Amygdala (tissue), 56 donors: ENCODE measurements at regions not wholly inside any gene's neighbourhood (a gene's known extent, or its start where the extent isn't known, plus 50 kb on each side); places are given as distances from the start of the nearest gene placed in this dataset.
"Not testable (repeated sequence)": the region's sequence is repeated elsewhere in the genome, so short reads cannot be mapped to it uniquely, and the experiment has no call there.

ENCODE experiments used
- DNase-seq, 56 donors: peaks; one replicate each; lab custom pipeline; 2025; lab: John Stamatoyannopoulos, UW

DNA sequence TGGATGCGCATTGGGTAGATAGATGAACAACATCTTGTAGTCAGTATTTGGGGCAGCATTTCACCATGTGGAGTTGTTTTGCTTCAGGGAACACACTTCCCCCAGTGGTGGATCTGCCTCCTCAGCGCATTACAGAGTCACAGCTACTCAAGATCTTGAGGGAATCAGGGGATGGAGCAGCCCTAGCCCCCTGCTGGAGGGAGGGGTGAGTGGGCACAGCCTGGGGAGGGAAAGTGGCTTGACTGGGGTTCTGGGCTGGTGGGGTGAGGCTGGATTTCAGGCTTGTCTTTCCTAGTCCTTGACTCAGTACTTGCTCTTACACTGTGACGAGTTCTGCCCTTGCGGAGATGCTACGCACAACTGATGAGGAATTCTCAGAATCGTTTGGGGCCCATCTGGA lies 271.0 kb upstream of the HS6ST1 start:
- DNase-seq = no peak

DNA sequence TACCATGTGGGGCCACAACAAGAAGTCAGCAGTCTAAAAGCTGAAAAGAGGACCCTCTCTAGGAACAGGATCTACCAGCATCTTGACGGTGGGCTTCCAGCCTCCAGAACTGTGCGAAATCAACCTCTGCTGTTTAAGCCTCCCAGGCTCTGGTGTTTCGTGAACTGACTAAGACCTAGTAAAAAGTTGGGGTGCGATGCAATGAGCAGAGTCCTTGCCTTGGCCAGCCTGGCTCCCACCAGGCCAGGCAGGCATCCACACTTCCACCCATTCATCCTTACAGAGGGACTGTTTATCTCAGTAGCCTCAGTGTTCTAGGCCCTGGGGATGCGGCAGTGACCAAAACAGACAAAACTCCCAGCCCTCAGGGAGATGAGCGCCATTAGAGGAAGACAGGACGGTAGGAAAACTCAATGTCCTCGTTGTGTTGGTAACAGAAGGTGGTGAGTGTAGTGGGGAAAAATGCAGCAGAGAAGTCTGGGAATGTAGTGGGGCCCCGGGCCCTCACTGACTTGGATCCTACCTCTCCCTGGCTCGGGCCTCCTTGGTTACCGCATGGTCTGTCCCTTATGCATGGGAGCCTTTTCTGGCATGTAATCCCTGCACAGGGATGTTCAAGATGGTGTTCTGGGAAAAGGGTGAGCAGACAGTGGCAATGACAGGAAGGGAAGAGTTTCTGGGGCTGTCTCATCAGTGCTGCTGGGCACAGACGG lies 271.8 kb upstream of the HS6ST1 start:
- DNase-seq = no peak

GRCh38 chr2:128591022-128591860 lies 272.6 kb upstream of the HS6ST1 start:
- DNase-seq = no peak

GRCh38 chr2:128591861-128592822 lies 273.5 kb upstream of the HS6ST1 start:
- no peak for DNase-seq

DNA sequence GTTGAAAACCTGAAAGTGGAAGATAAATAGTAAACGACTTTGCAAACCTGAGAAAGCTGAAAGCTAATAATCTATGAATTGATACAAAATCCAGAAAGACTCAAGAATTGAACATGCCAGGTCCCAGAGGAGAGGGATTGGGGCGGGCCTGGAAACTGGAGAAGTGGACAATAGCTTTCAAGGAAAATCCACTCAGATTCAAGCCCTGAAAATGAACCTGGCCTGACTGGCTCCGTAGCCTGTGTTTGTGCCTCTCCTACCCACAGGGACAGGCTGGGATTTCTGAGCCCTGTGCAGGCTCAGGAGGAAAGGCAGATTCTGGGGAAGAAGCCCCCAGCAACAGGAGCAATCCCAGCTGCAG lies 274.8 kb upstream of the HS6ST1 start:
- no peak for DNase-seq

- DNase-seq = no peak
Measured at GRCh38 chr2:128593879-128594650, 275.4 kb upstream of the HS6ST1 start.

- DNase-seq = no peak
Measured at GRCh38 chr2:128594651-128594910, 275.9 kb upstream of the HS6ST1 start.

DNA sequence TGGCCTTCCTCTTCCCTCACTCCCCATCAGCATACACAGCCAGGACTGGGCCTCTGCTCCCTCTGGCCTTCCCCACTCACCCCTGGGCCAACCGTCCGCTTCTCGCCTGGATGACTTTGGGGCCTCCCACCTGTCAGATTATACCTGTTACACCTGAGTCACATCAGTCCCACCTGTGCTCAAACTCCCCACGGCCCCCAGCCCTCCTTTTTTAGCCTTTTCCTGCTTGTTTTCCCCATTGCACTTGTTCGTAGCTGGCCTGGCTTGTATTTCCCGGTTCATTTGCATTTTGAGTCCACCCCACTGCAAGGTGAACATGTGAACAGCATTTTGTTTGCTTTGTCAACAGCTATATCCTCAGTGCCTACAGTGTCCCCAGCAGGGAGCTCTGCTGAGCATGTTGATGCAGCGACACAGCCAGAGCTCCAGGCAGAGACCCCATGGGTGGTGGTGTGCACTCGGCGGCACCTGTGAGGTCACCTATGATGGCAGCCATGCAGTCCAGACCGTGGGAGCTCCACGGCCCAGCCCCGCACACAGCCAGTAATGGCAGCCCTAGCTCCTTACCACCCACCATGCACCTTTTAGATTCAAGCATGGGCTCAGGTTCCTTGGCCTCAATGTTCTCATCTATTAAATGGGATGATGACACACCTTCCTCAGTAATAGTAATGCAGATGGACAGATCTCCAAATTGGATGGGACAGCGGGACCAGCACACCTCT lies 276.4 kb upstream of the HS6ST1 start:
- DNase-seq = no peak

DNA sequence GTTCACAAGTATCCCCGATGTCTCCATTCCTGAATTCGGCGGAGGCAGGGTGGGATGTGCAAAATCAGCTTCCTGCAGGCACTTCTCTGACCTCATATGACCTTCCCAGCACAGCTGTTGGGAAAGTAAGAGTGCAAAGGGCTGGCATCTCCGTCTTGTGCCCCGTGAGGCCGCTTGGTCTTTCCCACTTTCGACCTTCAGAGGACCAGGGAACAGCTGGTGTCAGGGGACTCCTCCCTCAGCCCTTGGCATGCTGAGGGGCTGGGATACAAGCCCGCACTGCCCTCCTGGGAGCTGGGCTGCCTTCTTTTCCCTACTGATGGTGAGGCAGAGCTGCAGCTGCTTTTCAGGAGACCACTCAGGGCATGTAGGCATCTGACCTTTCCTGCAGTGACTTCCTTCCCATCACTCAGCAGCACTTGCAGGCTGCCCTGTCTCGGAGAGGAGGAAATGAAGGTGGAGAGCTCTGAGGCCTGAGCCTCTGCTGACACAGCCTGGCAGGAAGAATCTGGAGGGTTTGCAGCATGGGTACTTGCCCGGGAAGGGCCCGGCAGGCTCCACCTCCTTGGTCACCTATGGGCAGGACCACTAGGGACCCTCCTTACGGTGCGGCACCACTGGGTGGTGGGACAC lies 277.2 kb upstream of the HS6ST1 start:
- no peak for DNase-seq

- DNase-seq = no peak
Measured at GRCh38 chr2:128596396-128597120, 277.9 kb upstream of the HS6ST1 start.

GRCh38 chr2:128597121-128597762 lies 278.6 kb upstream of the HS6ST1 start:
- DNase-seq = no peak

DNA sequence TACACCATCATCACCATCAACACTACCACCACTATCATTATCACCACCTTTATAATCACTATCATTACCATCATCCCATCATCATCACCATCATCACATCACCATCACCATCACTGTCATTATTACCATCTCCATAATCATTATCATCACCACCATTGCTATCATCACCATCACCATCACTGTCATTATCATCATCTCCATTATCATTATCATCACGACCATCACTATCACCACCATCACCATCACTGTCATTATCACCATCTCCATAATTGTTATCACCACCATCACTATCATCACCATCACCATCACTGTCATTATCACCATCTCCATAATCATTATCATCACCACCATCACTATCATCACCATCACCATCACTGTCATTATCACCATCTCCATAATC lies 279.6 kb upstream of the HS6ST1 start:
- DNase-seq = not testable (repeated sequence)

DNA sequence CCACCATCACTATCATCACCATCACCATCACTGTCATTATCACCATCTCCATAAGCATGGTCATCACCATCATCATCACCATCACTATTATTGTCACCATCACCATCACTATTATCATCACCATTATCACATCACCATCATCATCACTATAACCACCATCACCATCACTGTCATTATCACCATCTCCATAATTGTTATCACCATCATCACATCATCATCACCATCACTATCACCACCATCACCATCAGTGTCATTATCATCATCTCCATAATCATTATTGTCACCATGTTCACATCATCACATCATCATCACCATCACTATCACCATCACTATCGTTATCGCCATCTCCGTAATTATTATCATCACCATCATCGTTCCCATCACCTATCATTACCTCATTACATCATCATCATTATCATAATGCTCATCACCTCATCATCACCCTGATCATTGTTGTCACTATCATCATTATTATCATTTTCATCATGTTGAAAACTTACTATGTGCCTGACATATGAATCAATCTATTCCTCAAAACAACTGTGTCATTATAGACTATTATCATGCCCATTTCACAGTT lies 280.3 kb upstream of the HS6ST1 start:
- DNase-seq = no peak

DNA sequence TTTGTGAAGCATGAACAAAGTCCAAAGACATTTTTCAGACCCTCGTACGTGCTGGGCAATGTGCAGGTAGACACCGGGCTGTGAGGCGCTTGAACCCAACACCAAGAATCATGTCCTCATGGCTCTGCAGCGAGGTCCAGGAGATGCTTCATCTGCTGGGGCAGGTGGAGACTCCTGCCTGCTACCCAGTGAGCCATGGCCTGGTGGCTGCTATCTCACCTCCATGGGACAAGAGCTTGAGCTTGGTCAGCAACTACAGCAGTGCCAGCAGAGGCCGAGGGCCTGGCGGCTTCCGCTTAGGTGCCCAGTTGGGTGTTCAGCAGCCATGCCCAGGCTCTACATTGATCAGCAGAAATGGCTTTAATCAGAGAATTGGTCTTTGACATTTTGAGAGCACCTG lies 281.0 kb upstream of the HS6ST1 start:
- DNase-seq = no peak

GRCh38 chr2:128600581-128601297 lies 282.1 kb upstream of the HS6ST1 start:
- no peak for DNase-seq

- DNase-seq = no peak
Measured at GRCh38 chr2:128601298-128602037, 282.8 kb upstream of the HS6ST1 start.
